Endothelial cell of umbilical vein (primary cell): ENCODE measurements at regions not wholly inside any gene's neighbourhood (a gene's known extent, or its start where the extent isn't known, plus 50 kb on each side); places are given as distances from the start of the nearest gene placed in this dataset.

ENCODE experiments used
- BruUV-seq: library from RNA; stranded (reverse); fragments of 400-500 nt; replicated peaks from 2 replicates; lab custom pipeline; 2021; lab: Mats Ljungman, UMichigan
- CTCF ChIA-PET: fragments of 300-600, 350-600 bp; sonication (Branson Sonifier 250); formaldehyde crosslinking; loops from one replicate; lab custom pipeline; 2021; ENCODE audit warnings: antibody characterized with exemption, inconsistent platforms; lab: Charles Lee
- POLR2A ChIA-PET: fragments of 300-600, 350-600 bp; sonication (Branson Sonifier 250); formaldehyde crosslinking; loops from one replicate; lab custom pipeline; 2021; ENCODE audit warnings: antibody characterized with exemption, inconsistent platforms; lab: Charles Lee
- DNase-seq: peaks from one replicate; pipeline ENCODE4 v3.0.0-alpha.2; 2011; ENCODE audit warnings: low read depth, low spot score
- FAIRE-seq: peaks from 2 replicates; lab custom pipeline; 2011; peaks lifted over from hg19 to GRCh38; lab: Jason Lieb, UNC
- H2AFZ ChIP-seq: 2 replicates; pipeline ENCODE4 v1.6.0; 2012; ENCODE audit warnings: low read depth, low read length, control low read depth, inconsistent platforms
- H3K27ac ChIP-seq: 2 replicates; pipeline ENCODE4 v1.5.1; 2011; ENCODE audit warnings: low read depth, mild to moderate bottlenecking, control low read depth, low read length, moderate library complexity; ENCODE audit not compliant: insufficient read depth
- H3K27me3 ChIP-seq, 2 experiments: 2 replicates each; pipeline versions ENCODE4 v1.6.0 to v1.6.1; 2011; ENCODE audit warnings: low read length in 2 of 2, mixed read lengths in 1 of 2; ENCODE audit not compliant: control insufficient read depth in 2 of 2, insufficient read depth in 2 of 2
- H3K36me3 ChIP-seq, 2 experiments: 2 replicates in 1 of 2; 3 replicates in 1 of 2; pipeline ENCODE4 v1.5.1; 2011; ENCODE audit warnings: low read length in 2 of 2, mild to moderate bottlenecking in 1 of 2, moderate library complexity in 1 of 2; ENCODE audit not compliant: control insufficient read depth in 2 of 2, insufficient read depth in 2 of 2; ENCODE audit errors: extremely low read depth in 1 of 2
- H3K4me1 ChIP-seq: 3 replicates; pipeline ENCODE4 v1.5.1; 2011; ENCODE audit warnings: mild to moderate bottlenecking, low read length; ENCODE audit not compliant: control insufficient read depth, insufficient read depth; ENCODE audit errors: extremely low read depth
- H3K4me2 ChIP-seq: 2 replicates; pipeline ENCODE4 v1.6.1; 2011; ENCODE audit warnings: low read length, control low read depth, mixed read lengths; ENCODE audit not compliant: insufficient read depth
- H3K4me3 ChIP-seq, 3 experiments: fragments of 200-600 bp in 1 of 3; sonication (generic), shearing (Covaris generic) in 1 of 3; replicated peaks in 1 of 3; 2 replicates each; pipeline ENCODE4 v1.5.1; 2011 to 2016; ENCODE audit warnings: control low read depth in 3 of 3, low read length in 3 of 3, mild to moderate bottlenecking in 2 of 3, inconsistent platforms in 1 of 3, low read depth in 1 of 3, moderate library complexity in 1 of 3; ENCODE audit not compliant: insufficient read depth in 1 of 3
- H3K79me2 ChIP-seq: 2 replicates; pipeline ENCODE4 v1.6.0; 2012; ENCODE audit warnings: low read length, inconsistent platforms; ENCODE audit not compliant: control insufficient read depth, insufficient read depth
- H3K9ac ChIP-seq: replicated peaks from 2 replicates; pipeline ENCODE3; 2011; ENCODE audit warnings: low read length, control low read depth; ENCODE audit not compliant: insufficient read depth; ENCODE audit errors: extremely low read depth
- H3K9me1 ChIP-seq: replicated peaks from 3 replicates; pipeline ENCODE4 v1.6.0; 2011; ENCODE audit warnings: mild to moderate bottlenecking, low read length; ENCODE audit not compliant: control insufficient read depth, insufficient read depth; ENCODE audit errors: extremely low read depth
- H3K9me3 ChIP-seq: replicated peaks from 2 replicates; pipeline ENCODE4 v1.5.1; 2012; ENCODE audit warnings: low read length, inconsistent platforms; ENCODE audit not compliant: control insufficient read depth, insufficient read depth
- H4K20me1 ChIP-seq: replicated peaks from 2 replicates; pipeline ENCODE3; 2011; ENCODE audit warnings: mild to moderate bottlenecking, low read length; ENCODE audit not compliant: control insufficient read depth, insufficient read depth; ENCODE audit errors: extremely low read depth
- CTCF ChIP-seq, 2 donors: IDR thresholded peaks; 1 replicate in 1 of 2; 2 replicates in 1 of 2; pipeline ENCODE4 v1.5.1; 2011; ENCODE audit warnings: low read length in 2 of 2, mild to moderate bottlenecking in 2 of 2, moderate library complexity in 2 of 2, control low read depth in 1 of 2, inconsistent platforms in 1 of 2, low read depth in 1 of 2; ENCODE audit not compliant: insufficient read depth in 1 of 2; ENCODE audit errors: extremely low read depth in 1 of 2
- EZH2 ChIP-seq: IDR thresholded peaks from 2 replicates; pipeline ENCODE4 v1.6.1; 2012; ENCODE audit warnings: borderline replicate concordance, low read depth, mild to moderate bottlenecking, moderate library complexity, low read length, inconsistent platforms; ENCODE audit not compliant: severe bottlenecking
- FOS ChIP-seq: IDR thresholded peaks from 2 replicates; pipeline ENCODE4 v1.6.1; 2011; ENCODE audit warnings: mild to moderate bottlenecking, low read length, moderate library complexity, borderline replicate concordance; ENCODE audit not compliant: insufficient read depth
- GATA2 ChIP-seq: IDR thresholded peaks from 2 replicates; pipeline ENCODE4 v1.7.0; 2011; ENCODE audit warnings: low read depth, mild to moderate bottlenecking, moderate library complexity, mixed read lengths, low read length; ENCODE audit not compliant: insufficient read length, insufficient read depth
- JUN ChIP-seq: IDR thresholded peaks from 2 replicates; pipeline ENCODE4 v1.6.1; 2011; ENCODE audit warnings: borderline replicate concordance, low read depth; ENCODE audit not compliant: insufficient read length, insufficient read depth
- MAX ChIP-seq: IDR thresholded peaks from 2 replicates; pipeline ENCODE4 v1.6.1; 2011; ENCODE audit not compliant: insufficient read depth, insufficient read length
- MYC ChIP-seq: IDR thresholded peaks from one replicate; pipeline ENCODE4 v1.6.1; 2011; ENCODE audit warnings: mild to moderate bottlenecking, low read depth, low read length
- POLR2A ChIP-seq: IDR thresholded peaks from 2 replicates; pipeline ENCODE4 v1.6.1; 2012; ENCODE audit warnings: low read depth, mild to moderate bottlenecking, control low read depth, low read length
- POLR2AphosphoS5 ChIP-seq: IDR thresholded peaks from 2 replicates; pipeline ENCODE4 v1.6.1; 2012; ENCODE audit warnings: low read depth, mild to moderate bottlenecking, control low read depth, low read length, moderate library complexity; ENCODE audit not compliant: insufficient read depth
- dilution Hi-C: fragments of 300-500 bp; cut with MboI; formaldehyde crosslinking; loops from one replicate; pipeline ENCODE4 v1.15.0; 2019; ENCODE audit warnings: low sequenced_read_pairs; ENCODE audit not compliant: extremely low pct_ligation_motif_present
- intact Hi-C: fragments of 100-400 bp; cut with micrococcal nuclease; formaldehyde crosslinking; loops from one replicate; pipeline ENCODE4 v1.10.0; 2022

- H3K9me1 ChIP-seq = no peaks in the 10 kb centered on the region
- peak in 1 of 2 donors; percentile 34 for TF ChIP-seq CTCF (IDR thresholded peaks at IDR 0.05; ENCODE audit: extremely low read depth in 1 of 2, insufficient read depth in 1 of 2, low read depth in 1 of 2, low read length in 2 of 2)
- TF ChIP-seq MAX = no peak
- no peaks in the 10 kb centered on the region for H3K79me2 ChIP-seq
- dilution Hi-C loops = no loop called here
- H4K20me1 ChIP-seq = no peaks in the 10 kb centered on the region
- FAIRE-seq (peak; percentile 12), DNase-seq (peak; percentile 16)
- H3K9me3 ChIP-seq = no peaks in the 10 kb centered on the region
- H3K4me1 ChIP-seq = no peaks in the 10 kb centered on the region
- H3K9ac ChIP-seq = no peak overlapping the region
- H3K36me3 ChIP-seq = no peaks in the 10 kb centered on the region
- H3K4me2 ChIP-seq = no peak overlapping the region
- CTCF ChIA-PET = interaction anchor here (0.6 to 2.2 kb wide), 7 partner anchors 10 to 1644 kb away, joined by 3 to 22 read pairs (median 4); no protein-coding TSS in a partner anchor
- H3K27ac ChIP-seq = no peak overlapping the region
- intact Hi-C loops = loop anchor here (2.0 kb wide), 1 partner anchor 690 kb away; no protein-coding TSS in a partner anchor
- no peak overlapping the region for H3K4me3 ChIP-seq
- H3K27me3 ChIP-seq = no peaks in the 10 kb centered on the region
- no peak overlapping the region for H2AFZ ChIP-seq
- POLR2A ChIA-PET = no interaction called here
- BruUV-seq = no TSS peak
These were observed 109.8 kb upstream of the NMUR2 start for GRCh38 chr5:152514827-152515397.

GRCh38 chr5:152523964-152524363 lies 118.9 kb upstream of the NMUR2 start:
- Histone ChIP-seq H3K79me2 (no peaks in the 10 kb centered on the region), H3K9me1 (no peaks in the 10 kb centered on the region), H3K27me3 (no peaks in the 10 kb centered on the region), H3K27ac (no peak overlapping the region), H3K4me3 (no peak overlapping the region), H3K4me1 (no peaks in the 10 kb centered on the region), H3K4me2 (no peak overlapping the region), H3K36me3 (no peaks in the 10 kb centered on the region), H4K20me1 (no peaks in the 10 kb centered on the region), H3K9me3 (no peaks in the 10 kb centered on the region), H2AFZ (no peak overlapping the region), H3K9ac (no peak overlapping the region)
- BruUV-seq = no TSS peak
- no peak for DNase-seq
- TF ChIP-seq MAX (no peak), CTCF (IDR thresholded peaks at IDR 0.05; ENCODE audit: extremely low read depth in 1 of 2, insufficient read depth in 1 of 2, low read depth in 1 of 2, low read length in 2 of 2) (no peak), EZH2 (no peak), FOS (no peak), GATA2 (no peak), POLR2AphosphoS5 (no peak), JUN (no peak), MYC (no peak), POLR2A (no peak)
- intact Hi-C loops (no loop called here), dilution Hi-C loops (no loop called here)
- CTCF ChIA-PET = interaction anchor here (1.5 kb wide), 1 partner anchor 1441 kb away, joined by 4 read pairs; no protein-coding TSS in a partner anchor
- FAIRE-seq = no peak
- POLR2A ChIA-PET = no interaction called here
